GM13977 (cell line): ENCODE measurements at regions not wholly inside any gene's neighbourhood (a gene's known extent, or its start where the extent isn't known, plus 50 kb on each side); places are given as distances from the start of the nearest gene placed in this dataset.

ENCODE experiments used
- DNase-seq: peaks from one replicate; pipeline ENCODE4 v3.0.0; 2012; ENCODE audit warnings: low spot score
- in situ Hi-C: fragments of 300-500 bp; cut with MboI; formaldehyde crosslinking; loops from one replicate; pipeline ENCODE4 v1.12.0; 2022; ENCODE audit warnings: low sequenced_read_pairs, low pct_unique_long_range_greater_than_20kb, mixed read lengths, inconsistent platforms; ENCODE audit not compliant: unreplicated experiment
- TF ChIP-seq, protein P1 (sequence below): IDR thresholded peaks from 2 replicates; pipeline ENCODE4 v1.5.1; 2012; ENCODE audit warnings: mild to moderate bottlenecking, control low read depth; ENCODE audit not compliant: insufficient read depth; ENCODE audit errors: extremely low read depth, missing control alignments

DNA sequence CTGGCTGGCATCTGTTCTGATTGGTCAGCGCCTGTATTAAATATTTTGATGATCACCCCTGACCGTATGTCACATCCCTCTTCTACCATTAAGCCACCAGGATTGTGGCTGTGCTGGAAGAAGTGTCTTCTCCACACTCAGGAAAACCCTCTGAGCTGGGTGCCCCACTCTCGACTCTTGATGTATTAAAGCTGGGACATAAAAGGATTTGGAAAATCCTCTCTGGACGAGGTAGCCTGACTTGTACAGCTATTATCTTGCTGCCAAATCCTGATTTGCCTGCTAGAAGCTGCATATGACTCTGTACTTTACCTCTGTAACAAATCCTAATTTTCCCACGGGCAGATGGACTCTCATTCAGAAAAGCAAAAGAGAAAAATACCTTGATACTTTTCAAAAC, 161.0 kb downstream of the SLC28A3 start:
- TF ChIP-seq, protein P1, sequence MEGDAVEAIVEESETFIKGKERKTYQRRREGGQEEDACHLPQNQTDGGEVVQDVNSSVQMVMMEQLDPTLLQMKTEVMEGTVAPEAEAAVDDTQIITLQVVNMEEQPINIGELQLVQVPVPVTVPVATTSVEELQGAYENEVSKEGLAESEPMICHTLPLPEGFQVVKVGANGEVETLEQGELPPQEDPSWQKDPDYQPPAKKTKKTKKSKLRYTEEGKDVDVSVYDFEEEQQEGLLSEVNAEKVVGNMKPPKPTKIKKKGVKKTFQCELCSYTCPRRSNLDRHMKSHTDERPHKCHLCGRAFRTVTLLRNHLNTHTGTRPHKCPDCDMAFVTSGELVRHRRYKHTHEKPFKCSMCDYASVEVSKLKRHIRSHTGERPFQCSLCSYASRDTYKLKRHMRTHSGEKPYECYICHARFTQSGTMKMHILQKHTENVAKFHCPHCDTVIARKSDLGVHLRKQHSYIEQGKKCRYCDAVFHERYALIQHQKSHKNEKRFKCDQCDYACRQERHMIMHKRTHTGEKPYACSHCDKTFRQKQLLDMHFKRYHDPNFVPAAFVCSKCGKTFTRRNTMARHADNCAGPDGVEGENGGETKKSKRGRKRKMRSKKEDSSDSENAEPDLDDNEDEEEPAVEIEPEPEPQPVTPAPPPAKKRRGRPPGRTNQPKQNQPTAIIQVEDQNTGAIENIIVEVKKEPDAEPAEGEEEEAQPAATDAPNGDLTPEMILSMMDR: no peak
- in situ Hi-C loops: no loop called here
- DNase-seq: no peak

DNA sequence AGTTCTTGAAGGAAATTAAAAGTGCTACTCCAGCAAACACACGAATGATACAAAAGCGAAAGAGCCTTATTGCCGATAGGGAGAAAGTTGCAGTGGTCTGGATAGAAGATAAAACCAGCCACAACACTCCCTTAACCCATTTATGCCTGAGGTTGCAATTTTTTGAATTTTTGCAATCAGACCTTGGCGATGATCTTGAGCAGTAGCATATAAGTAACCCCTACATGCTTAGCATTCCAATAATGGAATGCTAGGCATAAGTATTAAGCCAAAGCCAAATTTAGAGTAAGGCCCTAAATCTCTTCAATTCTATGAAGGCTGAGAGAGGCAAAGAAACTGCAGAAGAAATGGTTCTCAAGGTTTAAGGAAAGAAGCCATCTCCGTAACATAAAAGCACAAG, 153.5 kb downstream of the SLC28A3 start:
- DNase-seq: no peak
- in situ Hi-C loops: no loop called here
- TF ChIP-seq, protein P1: no peak

DNA sequence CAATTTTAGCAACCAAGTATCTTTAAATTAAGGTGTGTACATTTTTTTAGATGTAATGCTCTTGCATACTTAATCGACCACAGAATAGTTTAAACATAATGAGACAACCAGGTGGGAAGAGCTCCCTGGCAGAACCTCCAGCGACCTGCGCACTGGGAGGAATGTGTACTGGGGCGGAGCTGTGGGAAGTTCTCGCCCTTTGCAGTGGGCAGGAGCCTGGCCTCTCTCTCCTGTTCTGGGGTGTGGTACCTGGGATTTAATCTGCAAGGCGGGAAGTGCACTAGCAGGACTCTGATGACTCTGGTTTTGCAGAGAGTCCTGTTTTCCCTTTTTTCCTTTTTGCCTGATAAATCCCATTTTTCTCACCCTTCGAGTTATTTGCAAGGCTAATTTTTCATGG, 150.7 kb downstream of the SLC28A3 start:
- TF ChIP-seq, protein P1: no peak
- no peak for DNase-seq
- in situ Hi-C loops: no loop called here

DNA sequence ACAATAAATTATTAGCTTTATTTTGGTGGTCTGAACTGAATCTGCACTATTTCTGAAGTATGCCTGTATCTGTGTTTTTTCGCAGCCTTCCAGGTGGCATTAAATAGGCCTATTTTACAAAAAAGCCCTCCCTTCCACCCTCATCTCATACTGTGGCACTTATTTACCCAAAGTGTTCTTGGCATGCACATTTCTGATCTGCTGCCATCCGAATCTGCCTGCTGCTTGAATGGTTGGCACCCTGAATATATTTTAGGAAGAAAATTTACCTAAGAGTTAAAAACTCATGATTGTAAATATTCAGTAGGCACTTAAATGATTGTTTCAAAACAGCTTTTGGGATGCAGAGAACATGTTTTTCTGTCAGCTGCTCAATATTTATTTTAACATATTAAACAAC, 150.1 kb downstream of the SLC28A3 start:
- no peak for DNase-seq
- in situ Hi-C loops: no loop called here
- TF ChIP-seq, protein P1: no peak

DNA sequence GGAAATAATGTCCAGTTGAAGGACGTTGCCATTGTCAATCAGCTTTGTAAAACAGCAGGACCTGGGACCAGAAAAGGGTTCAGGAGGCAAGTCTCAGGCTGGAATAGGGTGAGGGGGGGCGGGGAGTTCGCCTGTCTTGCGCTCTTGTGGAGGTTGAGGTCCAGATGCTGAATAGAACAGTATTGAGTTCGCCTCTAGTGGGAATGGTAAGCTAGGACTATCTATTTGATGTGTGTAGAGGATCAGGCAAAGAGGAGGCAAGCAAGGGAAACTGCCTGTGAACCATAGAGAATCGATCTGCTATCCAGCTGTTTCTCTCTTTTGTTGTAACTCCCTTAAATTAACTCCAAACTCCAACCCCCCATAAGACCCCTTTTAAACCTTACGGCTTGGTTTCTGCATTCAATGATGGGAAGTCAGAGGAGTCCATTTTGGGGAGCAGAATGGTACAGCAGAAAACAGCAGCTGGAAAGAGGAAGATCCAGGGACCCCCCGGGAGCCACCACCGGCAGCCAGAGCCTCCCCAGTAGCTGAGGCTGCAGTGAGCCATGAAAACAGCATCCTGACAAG, 133.7 kb downstream of the SLC28A3 start:
- DNase-seq: no peak
- in situ Hi-C loops: no loop called here
- TF ChIP-seq, protein P1: no peak

DNA sequence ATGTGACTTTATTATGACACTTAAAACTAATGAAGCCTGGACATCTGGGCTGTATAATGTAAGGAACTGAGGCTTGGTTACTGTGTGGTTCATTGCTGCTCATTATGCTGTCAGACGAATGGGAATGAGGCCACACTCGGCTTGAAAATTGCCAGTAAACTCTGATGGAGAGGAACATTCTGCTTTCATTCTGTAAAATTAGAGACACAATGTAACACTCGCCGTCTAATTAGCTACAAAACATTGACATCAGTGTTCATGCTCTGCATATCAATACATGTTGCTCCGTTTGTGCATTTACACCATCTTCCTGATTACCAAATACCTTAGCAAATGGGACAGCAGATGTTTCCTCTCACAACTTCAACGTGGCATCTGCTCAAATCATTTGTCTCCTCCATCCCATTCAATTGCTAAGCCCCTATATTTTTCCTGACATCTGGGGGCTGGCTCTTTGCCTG, 133.0 kb downstream of the SLC28A3 start:
- in situ Hi-C loops: no loop called here
- TF ChIP-seq, protein P1: no peak
- DNase-seq: no peak

DNA sequence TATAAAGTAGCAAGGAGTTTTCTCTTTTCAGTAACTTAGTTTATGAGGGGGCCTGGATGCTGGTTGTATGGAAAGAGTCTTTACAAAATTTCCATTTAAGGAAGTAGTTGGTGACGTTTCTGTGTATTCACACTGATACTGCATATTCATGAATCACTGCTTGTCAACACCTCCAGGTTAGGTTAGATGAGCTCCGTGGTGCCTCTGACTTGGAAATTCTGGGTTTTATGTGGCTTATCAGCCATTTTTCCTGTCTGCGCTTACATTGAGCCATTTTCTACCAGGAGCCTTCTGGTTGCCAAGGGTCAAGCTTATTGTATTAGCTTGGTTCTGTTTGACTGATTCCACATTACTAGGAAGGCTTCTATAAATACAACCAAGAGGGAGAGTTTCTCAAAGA, 128.3 kb downstream of the SLC28A3 start:
- no peak for DNase-seq
- TF ChIP-seq, protein P1: no peak
- in situ Hi-C loops: no loop called here
